Upper lobe of left lung (tissue), 4 donors: ENCODE measurements at regions not wholly inside any gene's neighbourhood (a gene's known extent, or its start where the extent isn't known, plus 50 kb on each side); places are given as distances from the start of the nearest gene placed in this dataset.

Experiments used
- POLR2A ChIP-seq, 4 donors: fragments of 450-650 bp; IDR thresholded peaks; one replicate each; pipeline ENCODE4 v1.5.1; 2016 to 2017; ENCODE audit warnings: antibody characterized with exemption in 4 of 4, mild to moderate bottlenecking in 2 of 4
- POLR2AphosphoS5 ChIP-seq, 2 donors: sonication (generic); formaldehyde crosslinking; IDR thresholded peaks; one replicate each; pipeline ENCODE4 v1.5.1; 2017; ENCODE audit warnings: antibody characterized with exemption in 2 of 2

DNA sequence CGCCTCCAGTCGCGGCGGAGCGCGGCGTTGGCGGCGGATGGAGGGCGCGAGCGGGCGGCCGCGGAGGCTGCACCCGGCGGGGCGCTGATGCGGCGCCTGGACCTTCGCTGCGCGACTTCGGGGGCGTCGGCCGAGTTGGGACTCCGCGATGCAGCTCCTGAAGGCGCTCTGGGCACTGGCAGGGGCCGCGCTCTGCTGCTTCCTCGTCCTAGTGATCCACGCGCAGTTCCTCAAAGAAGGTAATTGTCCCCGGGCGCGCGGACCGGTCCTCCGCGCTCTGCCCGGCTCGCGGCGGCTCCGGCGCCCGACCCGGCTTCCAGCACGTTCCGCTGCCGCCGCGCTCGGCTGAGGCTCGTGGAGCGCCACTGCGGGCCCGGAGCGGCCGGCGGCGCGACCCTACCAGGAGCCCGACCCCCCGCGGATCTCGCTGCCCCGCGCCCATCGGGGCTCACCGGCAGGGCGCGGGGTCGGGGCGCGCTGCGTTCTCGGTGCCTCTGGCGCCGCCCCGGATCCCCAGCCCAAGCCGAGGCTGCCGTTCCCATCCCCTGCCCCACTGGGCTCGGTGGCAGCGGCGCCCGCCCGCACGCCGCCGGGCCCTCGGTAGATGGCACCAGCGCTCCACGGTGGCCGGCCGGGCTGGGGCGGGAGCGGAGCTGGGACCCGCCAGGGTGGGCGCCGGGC is 1251.2 kb downstream of the BRD1 start:
- TF ChIP-seq POLR2AphosphoS5 (IDR thresholded peaks at IDR 0.05) (no peak), POLR2A (IDR thresholded peaks at IDR 0.05) (no peak)
